HEK293T (cell line): ENCODE measurements at regions not wholly inside any gene's neighbourhood (a gene's known extent, or its start where the extent isn't known, plus 50 kb on each side); places are given as distances from the start of the nearest gene placed in this dataset.

ENCODE experiments used
- BHLHE40 ChIP-seq: fragments of 450-650 bp; IDR thresholded peaks from 2 replicates; pipeline ENCODE4 v1.6.1; 2016; ENCODE audit warnings: mild to moderate bottlenecking, moderate library complexity, borderline replicate concordance
- CTBP1 ChIP-seq: fragments of 450-650 bp; IDR thresholded peaks from 2 replicates; pipeline ENCODE4 v1.6.1; 2016; ENCODE audit warnings: borderline replicate concordance
- FOXA1 ChIP-seq: fragments of 450-650 bp; IDR thresholded peaks from 2 replicates; pipeline ENCODE4 v1.6.1; 2016; ENCODE audit warnings: mild to moderate bottlenecking
- FOXM1 ChIP-seq: fragments of 450-650 bp; IDR thresholded peaks from 2 replicates; pipeline ENCODE4 v1.6.1; 2017; ENCODE audit warnings: mild to moderate bottlenecking, borderline replicate concordance
- HDGF ChIP-seq: fragments of 450-650 bp; IDR thresholded peaks from 2 replicates; pipeline ENCODE4 v1.6.1; 2017; ENCODE audit warnings: antibody characterized with exemption, borderline replicate concordance
- LEF1 ChIP-seq: fragments of 450-650 bp; IDR thresholded peaks from 2 replicates; pipeline ENCODE4 v1.6.1; 2017; ENCODE audit warnings: mild to moderate bottlenecking, borderline replicate concordance
- PKNOX1 ChIP-seq: fragments of 450-650 bp; IDR thresholded peaks from 2 replicates; pipeline ENCODE4 v1.6.1; 2016
- SUZ12 ChIP-seq: fragments of 450-650 bp; IDR thresholded peaks from 2 replicates; pipeline ENCODE4 v1.6.1; 2016; ENCODE audit warnings: mild to moderate bottlenecking
- ZNF384 ChIP-seq: fragments of 450-650 bp; IDR thresholded peaks from 2 replicates; pipeline ENCODE4 v1.6.1; 2016

GRCh38 chr2:78654941-78655340, 370.6 kb upstream of the REG3G start:
- TF ChIP-seq HDGF (no peak), CTBP1 (no peak), ZNF384 (no peak), SUZ12 (no peak), FOXA1 (no peak), LEF1 (no peak), FOXM1 (no peak), BHLHE40 (no peak), PKNOX1 (no peak)
